Stimulated activated CD8-positive, alpha-beta memory T cell treated with anti-CD3 and anti-CD28 coated beads, Interleukin-7, amount 100 ng/mL, for 1 hour (primary cell): ENCODE measurements at regions not wholly inside any gene's neighbourhood (a gene's known extent, or its start where the extent isn't known, plus 50 kb on each side); places are given as distances from the start of the nearest gene placed in this dataset.
"Not testable (repeated sequence)": the region's sequence is repeated elsewhere in the genome, so short reads cannot be mapped to it uniquely, and the experiment has no call there.

Source experiments
- DNase-seq, 2 donors: peaks; one replicate each; pipeline ENCODE4 v3.0.0-alpha.2; 2020; ENCODE audit warnings: low read depth in 2 of 2

DNA sequence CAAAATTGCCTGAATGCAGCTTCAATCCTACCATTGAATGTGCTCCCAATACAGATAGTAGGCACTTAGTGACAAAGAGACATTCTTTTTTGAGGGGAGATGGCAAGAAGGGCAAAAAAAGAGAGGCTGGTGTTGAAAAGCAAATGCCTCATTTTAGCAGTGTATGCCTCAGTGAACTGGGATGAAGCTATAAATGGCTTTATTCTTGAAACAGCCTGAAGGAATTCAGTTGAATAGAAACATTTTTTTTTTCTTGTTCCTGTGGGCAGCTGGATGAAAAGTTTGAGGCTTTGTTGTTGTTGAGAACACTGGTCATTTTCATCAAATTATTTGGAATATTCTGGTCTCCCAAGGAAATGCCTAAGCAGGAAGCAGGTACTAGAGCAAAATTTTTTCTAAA is 228.9 kb downstream of the RNF144A start:
- no peak for DNase-seq

DNA sequence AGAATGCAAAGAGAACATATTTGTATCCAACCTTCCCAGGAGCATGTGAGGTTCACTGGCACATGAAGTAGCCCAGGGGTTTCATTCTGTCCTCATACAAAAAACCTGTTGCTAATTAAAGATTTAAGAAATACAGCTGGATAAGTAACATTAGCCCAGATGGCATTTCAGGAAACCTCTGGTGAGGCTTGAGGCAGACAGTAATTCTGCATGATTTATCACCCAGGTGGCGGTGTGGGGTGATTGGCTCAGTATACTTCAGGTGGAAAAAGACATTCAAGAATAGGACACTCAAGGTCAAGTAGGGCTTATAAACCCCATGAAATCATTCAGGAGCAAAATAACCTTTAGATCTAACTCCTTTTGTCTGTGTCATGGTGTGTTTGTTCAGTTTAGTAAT is 237.4 kb downstream of the RNF144A start:
- DNase-seq: no peak

DNA sequence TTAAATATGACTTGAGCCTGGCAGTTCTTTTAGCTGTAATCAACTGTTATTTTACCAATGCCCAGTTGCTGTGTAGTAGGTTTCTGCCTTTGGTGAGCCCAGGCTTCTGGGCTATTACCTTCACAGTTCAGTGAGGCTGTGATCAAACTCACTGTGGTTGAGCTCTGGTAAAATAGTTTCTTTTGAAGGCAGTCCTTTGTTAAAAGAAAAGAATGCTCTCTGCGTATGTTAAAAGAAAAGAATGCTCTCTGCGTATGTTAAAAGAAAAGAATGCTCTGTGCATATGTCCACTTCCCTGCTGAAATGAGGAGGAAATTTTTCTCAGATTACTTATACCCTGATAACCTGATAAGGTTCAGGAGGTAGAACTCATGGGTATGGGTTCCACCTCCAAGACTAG is 244.3 kb downstream of the RNF144A start:
- no peak for DNase-seq

DNA sequence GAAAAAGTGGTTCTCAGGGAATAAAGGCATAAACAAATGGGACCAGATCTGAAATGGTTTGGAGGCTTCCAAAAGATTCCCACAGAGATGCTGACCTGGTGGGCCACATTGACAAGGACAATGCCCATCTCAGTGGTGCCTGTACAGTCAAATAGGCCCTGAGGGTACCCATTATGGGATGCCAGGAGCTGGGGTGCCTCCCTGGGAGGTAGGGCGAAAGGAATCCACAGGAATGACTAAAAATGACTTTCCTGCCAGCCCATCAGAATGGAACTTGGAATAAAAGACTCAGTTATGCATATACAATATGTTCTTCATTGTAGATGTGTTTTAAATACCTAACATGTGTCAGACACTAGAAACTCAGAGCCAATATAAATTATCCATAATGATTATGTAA is 248.5 kb downstream of the RNF144A start:
- DNase-seq: no peak

DNA sequence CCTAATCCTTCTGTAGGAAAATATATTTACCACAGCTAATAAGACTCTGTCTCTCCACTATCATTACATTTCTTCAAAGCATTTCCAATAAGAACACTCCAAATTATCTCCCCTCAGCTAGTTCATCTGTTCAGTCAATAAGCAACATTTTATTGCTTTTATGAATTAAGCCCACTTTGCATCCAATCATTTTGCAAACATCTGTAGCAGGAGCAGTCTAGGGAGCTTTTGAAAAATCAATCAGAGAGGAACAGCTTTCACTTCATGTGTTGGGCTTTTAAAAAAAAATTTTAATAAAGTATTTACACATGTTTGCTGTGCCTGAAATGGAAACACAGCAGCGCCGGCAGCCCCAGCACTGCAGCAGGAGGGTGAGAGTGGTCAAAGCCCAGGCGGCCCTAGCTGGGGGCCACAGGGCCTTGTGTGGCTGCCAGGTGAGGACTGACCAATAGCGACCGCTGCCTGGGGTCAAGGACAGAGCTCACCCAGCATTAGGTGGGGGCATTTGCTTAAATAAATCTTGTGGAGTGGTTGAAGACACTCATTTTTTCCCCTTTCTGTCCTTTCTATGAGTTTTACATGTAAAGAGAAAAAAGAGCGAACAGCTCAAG is 250.7 kb downstream of the RNF144A start:
- no peak for DNase-seq

DNA sequence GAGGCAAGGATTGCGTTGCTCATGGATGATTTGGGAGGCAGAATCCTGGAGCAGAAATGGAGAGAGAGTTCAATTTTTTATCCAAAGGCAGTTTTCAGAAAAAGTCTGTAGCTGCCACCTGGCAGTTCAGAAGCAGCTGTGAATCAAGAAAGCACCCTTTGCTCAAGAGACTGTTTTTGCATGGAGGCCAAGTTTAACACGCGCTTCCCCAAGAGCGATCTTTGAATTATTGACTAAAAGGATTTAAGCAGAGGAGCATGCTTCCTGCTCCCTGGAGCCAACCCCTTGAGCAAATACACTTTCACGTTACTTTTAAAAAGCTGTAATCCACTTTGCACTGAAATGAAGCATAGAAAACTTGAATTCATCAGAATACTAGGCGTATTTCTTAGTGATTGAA is 252.4 kb downstream of the RNF144A start:
- no peak for DNase-seq

DNA sequence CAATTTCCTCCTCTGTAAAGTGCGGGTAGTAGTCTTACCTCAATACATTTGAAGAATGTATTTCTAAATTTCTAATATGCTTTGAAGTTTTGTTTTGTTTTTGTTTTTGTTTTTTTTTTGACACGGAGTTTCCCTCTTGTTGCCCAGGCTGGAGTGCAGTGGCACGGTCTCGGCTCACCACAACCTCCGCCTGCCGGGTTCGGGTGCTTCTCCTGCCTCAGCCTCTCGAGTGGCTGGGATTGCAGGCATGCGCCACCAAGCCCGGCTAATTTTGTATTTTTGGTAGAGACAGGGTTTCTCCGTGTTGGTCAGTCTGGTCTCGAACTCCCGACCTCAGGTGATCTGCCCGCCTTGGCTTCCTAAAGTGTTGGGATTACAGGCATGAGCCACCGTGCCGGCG is 261.8 kb downstream of the RNF144A start:
- DNase-seq: not testable (repeated sequence)

DNA sequence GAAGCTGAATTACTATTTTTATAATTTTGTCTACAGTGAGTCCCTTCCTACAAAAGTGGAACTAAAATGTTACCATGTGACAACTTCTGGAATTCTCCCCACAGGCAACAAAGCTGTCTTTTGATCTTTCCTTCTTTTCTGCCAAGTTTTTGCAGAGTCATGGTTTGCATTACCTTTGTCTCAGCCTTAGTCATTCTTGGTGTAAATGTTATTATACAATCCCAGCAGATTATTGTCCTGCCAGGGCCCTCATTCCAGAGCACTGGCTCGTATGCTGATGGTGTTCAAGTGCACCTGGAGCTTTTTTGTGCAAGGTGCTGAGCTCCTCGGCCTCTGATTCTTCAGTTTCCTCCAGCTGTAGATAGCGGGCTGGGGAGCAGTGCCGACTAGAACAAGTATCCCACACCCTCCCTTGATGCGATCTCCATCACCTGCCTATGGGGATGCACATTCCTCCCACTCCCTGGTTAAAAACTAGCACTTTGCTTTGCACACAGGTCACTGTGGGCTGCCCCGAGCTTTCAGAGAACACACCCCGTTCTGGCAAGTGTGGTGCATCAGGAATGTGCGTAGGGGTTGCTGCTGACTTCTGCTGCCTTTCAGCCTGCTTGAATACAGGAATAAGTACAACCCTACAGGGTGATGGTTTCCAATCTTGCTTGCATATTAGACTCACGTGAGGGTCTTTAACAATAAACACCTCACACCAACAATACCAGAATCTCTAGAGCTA is 263.6 kb downstream of the RNF144A start:
- DNase-seq: no peak

DNA sequence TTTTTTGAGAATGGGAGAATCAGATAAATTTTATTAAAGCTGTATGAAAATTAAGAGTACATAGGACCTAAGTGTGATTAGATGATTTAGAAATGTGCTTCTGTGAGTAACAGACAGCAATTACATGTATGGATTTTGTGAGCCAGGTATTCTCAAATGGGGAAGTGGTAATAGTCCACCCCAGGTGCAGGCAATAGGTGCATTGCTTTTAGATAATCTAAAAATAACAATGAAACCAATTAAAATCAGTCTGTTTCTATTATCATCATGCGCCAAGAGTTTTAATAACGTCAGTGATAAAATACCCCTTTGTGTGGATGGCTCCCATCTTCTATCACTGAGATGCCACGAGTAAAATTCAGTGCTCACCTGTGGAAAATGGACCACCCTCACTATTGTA is 265.3 kb downstream of the RNF144A start:
- no peak for DNase-seq

DNA sequence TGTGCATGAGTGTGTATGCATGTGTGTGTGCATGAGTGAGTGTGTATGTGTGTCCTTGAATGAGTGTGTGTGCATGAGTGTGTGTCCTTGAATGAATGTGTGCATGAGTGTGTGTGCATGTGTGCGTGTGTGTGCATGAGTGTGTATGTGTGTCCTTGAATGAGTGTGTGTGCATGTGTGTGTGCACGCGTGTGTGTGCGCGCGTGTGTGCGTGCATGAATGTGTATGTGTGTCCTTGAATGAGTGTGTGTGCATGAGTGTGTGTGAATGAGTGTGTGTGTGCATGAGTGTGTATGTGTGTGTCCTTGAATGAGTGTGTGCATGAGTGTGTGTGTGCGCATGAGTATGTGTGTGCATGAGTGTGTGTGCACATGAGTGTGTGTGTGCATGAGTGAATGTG is 271.9 kb downstream of the RNF144A start:
- DNase-seq: no peak

DNA sequence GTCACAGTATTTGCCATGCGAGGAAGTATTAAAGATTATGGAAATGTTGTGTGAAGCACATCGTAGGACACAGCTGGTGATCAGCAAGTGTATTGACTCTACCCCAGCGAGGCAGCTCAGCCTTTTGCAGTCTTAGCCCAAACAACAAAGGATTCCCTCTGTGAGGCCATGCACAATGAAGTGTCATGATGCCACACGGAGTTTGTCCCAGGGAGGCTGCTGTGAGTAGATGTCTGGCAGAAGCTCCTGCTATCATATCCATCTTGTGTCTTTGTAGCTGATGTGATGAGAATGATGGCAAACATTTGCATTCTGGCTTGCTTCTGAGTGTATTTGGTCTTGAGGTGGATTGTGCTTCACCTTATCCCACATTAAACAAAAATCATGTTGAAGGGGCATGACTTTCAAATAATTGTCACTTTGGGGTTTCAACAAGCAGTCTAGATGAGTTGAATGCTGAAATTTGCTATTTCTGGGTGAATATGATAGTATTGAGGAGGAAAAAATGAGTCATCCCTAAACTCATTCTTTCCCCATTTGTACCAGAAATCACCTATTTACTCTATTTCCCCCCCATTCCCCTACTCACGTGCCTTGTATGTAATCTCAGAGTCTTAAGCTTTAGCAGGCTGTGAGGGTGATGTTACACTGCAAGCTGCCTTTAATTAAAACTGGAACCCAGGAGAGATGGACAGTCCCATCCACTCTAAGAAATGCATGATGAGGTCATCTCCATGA is 273.5 kb downstream of the RNF144A start:
- DNase-seq: no peak

DNA sequence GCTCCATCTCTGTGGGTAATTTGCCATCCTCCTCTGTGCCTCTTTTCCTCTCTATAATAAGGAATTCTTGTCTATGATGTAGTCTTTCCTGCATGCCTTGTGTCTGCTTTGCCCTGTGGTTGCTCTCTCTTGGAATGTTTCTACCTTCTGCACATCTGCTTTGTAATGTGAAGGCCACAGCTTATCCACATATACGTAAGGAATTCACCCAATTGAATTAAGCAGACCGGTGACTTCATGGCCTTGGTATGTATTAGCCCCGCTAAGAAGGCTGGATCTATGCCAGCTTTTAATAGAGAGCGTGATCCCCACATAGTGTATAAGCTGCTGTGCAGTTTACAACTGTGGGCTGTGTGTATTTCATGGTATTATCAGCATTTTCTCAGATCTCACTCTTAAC is 274.7 kb downstream of the RNF144A start:
- no peak for DNase-seq

DNA sequence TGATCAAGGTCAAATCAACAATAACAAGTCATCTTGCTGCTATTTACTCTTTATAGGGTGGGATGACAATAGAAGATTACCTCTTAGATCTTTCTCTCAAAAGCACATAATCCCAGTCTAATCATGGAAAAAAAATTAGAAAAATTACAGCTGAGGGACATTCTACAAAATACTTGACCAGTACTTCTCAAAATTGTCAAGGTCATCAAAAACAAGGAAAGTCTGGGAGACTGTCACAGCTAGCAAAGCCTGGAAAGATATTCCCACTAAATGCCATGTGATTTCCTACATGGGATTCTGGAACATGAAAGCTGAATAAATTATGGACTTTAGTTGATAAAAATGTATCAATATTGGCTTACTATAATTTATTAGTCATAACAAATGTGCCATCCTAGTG is 276.2 kb downstream of the RNF144A start:
- DNase-seq: no peak

DNA sequence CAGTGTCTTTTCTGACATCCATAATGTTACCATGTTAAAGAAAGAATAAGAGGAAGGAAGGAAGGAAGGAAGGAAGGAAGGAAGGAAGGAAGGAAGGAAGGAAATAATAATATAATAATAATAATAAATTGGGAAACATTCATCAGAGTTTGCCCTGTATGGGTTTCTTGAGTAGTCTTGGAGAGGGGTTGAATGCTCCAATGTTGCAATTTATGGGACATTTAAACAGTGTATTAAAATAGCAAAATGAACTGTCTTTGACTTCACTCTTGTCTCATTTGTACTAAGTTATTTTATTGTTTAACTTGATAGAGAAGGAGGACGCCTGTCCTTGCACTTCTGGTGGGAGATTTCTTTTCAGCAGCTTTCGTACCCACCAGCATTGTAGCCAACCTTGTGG is 277.7 kb downstream of the RNF144A start:
- DNase-seq: no peak

DNA sequence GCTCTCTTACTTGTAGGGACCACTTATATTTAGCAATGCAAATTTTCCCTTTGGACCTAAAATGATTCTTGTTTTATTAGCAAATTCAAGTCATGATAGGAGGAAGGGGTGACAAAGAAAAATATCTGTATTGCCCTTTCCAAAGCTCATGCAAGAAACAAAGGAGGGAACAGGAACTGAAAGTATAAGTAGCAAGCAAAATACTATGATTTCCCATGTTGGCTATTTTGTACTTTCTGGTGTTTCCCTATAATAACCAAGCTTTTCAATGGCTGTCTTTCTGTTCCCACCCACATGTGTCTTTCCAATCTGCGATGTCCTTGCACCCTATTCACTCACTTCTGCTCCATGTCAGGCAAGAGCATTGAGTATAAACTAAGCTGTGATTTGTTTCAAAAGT is 279.7 kb downstream of the RNF144A start:
- no peak for DNase-seq

DNA sequence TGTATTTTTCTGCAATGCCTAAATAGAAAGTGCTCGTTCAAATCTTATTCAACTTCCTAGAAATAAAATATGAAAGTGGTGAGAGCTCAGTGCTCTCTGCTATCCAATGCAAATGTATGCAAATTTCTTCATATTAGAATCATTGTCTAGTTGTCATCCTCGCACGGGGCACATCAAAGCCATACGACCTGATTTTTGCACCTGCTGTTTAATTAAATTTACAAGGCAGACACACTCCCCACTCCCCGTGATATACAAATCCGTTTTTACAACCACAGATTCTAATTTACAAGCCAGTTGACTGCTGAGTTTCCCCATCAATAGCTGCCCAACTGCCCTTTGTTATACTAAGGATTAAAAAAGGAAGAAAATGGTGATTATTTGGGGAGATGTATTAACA is 284.6 kb downstream of the RNF144A start:
- no peak for DNase-seq

DNA sequence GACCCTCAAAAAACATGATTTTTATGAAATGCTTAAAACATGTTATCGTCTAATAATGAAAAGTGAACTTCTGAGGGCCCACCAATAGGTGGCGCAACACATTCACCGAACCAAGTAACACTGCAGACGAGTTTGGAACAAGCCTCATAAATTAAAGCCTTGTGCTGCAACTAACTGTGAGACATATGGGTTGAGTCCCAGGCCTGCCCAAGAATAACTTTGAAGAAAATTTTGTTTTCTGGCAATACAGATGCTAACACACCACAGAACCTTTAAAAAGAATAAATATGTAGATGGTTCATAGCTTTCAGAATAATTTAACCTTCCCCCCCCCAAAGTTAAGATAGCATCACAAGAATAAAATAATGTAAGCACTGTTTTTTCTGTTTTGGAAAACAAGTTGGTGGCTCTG is 285.9 kb downstream of the RNF144A start:
- peak; percentile 7 to 27 for DNase-seq

DNA sequence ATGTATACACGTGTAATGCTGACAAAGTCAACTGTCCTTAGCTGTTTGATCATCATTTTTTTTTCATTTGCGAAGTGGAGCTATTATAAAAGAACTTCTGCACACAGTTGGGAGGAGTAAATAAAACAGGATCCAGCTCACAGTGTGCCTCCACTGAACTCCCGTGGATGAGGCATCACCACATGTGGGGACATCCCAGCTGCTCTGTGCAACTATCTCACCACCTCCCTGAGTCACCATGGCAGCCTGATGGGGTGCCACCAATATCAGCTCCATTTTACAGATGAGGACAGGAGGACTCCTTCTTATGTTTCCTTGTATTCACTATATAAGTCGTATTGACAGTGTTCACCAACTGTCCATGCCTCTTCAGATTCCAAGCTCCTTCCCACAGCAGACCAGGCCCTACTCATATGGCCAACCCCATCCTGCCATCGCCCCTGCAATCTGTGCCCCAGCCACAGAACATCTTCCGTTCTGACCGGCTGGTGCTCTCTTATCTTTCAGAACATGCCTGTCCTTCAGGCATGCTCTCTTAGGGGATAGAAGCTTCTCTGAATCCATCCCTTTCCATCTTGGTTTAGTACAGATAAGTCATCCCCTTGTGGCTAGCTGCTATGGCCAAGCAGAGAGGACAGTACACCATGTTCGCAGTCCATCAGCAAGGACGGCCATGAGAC is 288.1 kb downstream of the RNF144A start:
- no peak for DNase-seq

DNA sequence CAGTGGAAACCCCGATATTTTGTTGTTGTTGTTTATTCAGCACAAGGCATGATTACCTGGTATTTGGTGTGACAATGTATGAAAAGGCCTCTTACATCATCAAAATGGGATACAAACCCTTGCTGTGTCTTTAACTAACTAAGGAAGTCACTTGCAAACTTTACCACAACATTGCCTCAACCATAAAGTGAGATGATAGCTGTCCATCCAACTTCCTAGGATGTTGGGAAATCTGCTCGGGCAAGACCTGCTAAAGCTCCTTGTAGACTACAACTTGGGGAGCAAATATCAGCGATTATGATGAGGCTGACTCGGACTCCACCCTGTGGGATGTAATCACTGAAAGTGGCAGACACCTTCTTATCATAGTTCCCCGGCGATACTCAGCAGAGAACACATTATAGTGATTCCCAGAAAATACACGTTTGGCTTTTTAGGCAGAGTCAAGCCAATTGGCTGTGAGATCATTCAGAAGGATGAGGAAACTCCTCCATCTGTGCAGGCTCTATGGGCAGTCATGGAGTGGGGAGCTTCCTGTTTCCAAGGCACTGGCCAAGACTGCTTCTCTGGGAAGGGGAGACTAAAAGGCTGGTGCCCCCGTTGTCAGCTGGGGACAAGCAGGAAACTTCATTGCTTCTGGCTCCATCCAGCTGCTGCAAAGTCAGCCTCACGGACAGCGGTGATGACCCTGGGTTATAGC is 289.0 kb downstream of the RNF144A start:
- no peak for DNase-seq

DNA sequence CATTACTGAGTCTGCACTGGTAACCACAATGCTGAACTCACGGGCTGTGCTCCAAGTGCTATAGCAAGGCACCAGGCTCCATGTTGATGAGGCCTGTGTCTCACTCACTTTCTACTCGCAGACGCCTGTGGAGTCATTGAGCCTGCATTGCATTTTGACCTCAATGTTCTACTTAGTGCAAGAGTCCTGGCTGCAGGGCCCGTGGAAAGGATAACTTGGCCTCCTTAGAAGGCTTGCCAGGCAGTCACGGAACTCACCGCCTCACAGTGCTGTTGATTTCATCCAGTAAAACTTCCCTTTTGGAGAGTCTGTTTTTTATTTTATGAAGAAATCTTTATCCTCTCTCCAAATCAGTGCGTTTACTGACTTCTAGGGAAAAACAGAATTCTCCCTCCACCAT is 290.4 kb downstream of the RNF144A start:
- DNase-seq: no peak

DNA sequence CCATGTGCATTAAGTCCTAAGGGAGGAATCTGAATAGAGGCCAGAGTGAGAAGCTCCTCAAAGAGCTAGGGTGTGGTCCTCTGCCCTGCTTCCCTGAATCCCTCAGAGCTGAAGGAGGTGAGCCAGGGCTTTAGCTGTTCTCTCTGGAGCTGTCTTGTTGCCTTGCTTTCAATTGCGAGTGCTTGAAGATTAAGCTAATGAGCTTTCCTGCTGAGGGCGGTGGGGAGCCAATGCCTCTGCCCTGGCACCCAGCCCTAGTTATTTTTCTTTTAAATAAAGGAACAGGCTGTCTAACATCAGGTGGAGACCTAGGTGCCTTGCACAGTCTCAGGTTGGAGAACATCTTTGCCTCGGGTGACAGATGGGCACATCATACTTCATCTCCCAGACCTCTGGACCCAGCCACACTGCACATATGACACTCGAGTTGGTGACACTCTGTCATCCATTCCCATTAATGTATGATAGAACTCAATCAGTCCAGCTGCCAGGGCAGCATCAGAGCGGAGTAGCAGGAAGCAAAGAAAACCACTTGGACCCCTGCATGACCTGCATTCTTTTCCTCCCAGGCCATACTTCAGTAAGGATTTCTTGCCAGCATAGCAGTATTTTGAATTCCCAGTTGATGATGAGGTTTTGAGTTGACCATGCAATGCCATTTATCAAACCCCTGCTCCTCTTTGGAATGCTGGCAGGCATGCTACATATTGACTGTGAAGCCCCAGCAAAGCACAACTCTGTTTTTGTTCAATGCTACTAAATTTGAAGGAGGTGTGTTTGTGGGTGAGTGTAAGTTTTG is 292.7 kb downstream of the RNF144A start:
- DNase-seq: no peak
